ENCODE measurements at regions not wholly inside any gene's neighbourhood (a gene's known extent, or its start where the extent isn't known, plus 50 kb on each side); places are given as distances from the start of the nearest gene placed in this dataset.

- no peak for FAIRE-seq
- TF ChIP-seq POU2F2 (IDR thresholded peaks at IDR 0.05; ENCODE audit: low read depth, low read length) = no peak
- TF ChIP-seq PAX5 (IDR thresholded peaks at IDR 0.05; ENCODE audit: insufficient read depth, low read length, severe bottlenecking) = no peak
- no peak for TF ChIP-seq SPI1 (IDR thresholded peaks at IDR 0.05; ENCODE audit: low read depth, low read length)
- no peak for TF ChIP-seq POLR2A (IDR thresholded peaks at IDR 0.05; ENCODE audit: low read depth, low read length)
- no peak for TF ChIP-seq POLR2AphosphoS5 (IDR thresholded peaks at IDR 0.05; ENCODE audit: low read depth, low read length)
- no peak for TF ChIP-seq TAF1 (IDR thresholded peaks at IDR 0.05; ENCODE audit: low read depth, low read length)
- DNase-seq (ENCODE audit: insufficient read length, low spot score) = no peak
Observed at GRCh38 chr20:52446421-52447224, 255.0 kb upstream of the ZFP64 start.

- no peak for DNase-seq (ENCODE audit: insufficient read length, low spot score)
- FAIRE-seq = no peak
- TF ChIP-seq POU2F2 (IDR thresholded peaks at IDR 0.05; ENCODE audit: low read depth, low read length) (no peak), SPI1 (IDR thresholded peaks at IDR 0.05; ENCODE audit: low read depth, low read length) (no peak), POLR2A (IDR thresholded peaks at IDR 0.05; ENCODE audit: low read depth, low read length) (no peak), POLR2AphosphoS5 (IDR thresholded peaks at IDR 0.05; ENCODE audit: low read depth, low read length) (no peak), TAF1 (IDR thresholded peaks at IDR 0.05; ENCODE audit: low read depth, low read length) (no peak), PAX5 (IDR thresholded peaks at IDR 0.05; ENCODE audit: insufficient read depth, low read length, severe bottlenecking) (no peak)
Observed at GRCh38 chr20:52444455-52444854, 252.9 kb upstream of the ZFP64 start.

GRCh38 chr20:52443874-52444273 lies 252.3 kb upstream of the ZFP64 start:
- TF ChIP-seq POLR2A (IDR thresholded peaks at IDR 0.05; ENCODE audit: low read depth, low read length) (no peak), PAX5 (IDR thresholded peaks at IDR 0.05; ENCODE audit: insufficient read depth, low read length, severe bottlenecking) (no peak), POU2F2 (IDR thresholded peaks at IDR 0.05; ENCODE audit: low read depth, low read length) (no peak), POLR2AphosphoS5 (IDR thresholded peaks at IDR 0.05; ENCODE audit: low read depth, low read length) (no peak), TAF1 (IDR thresholded peaks at IDR 0.05; ENCODE audit: low read depth, low read length) (no peak), SPI1 (IDR thresholded peaks at IDR 0.05; ENCODE audit: low read depth, low read length) (no peak)
- no peak for DNase-seq (ENCODE audit: insufficient read length, low spot score)
- no peak for FAIRE-seq

GRCh38 chr20:52441710-52442109 lies 250.1 kb upstream of the ZFP64 start:
- TF ChIP-seq POLR2A (IDR thresholded peaks at IDR 0.05; ENCODE audit: low read depth, low read length) (no peak), TAF1 (IDR thresholded peaks at IDR 0.05; ENCODE audit: low read depth, low read length) (no peak), POU2F2 (IDR thresholded peaks at IDR 0.05; ENCODE audit: low read depth, low read length) (no peak)
- FAIRE-seq (no peak), DNase-seq (ENCODE audit: insufficient read length, low spot score) (no peak)

- FAIRE-seq (no peak), DNase-seq (ENCODE audit: insufficient read length, low spot score) (no peak)
- no peak for TF ChIP-seq TAF1 (IDR thresholded peaks at IDR 0.05; ENCODE audit: low read depth, low read length)
- TF ChIP-seq POLR2AphosphoS5 (IDR thresholded peaks at IDR 0.05; ENCODE audit: low read depth, low read length) = no peak
- TF ChIP-seq POU2F2 (IDR thresholded peaks at IDR 0.05; ENCODE audit: low read depth, low read length) = no peak
- no peak for TF ChIP-seq POLR2A (IDR thresholded peaks at IDR 0.05; ENCODE audit: low read depth, low read length)
- no peak for TF ChIP-seq SPI1 (IDR thresholded peaks at IDR 0.05; ENCODE audit: low read depth, low read length)
- TF ChIP-seq PAX5 (IDR thresholded peaks at IDR 0.05; ENCODE audit: insufficient read depth, low read length, severe bottlenecking) = no peak
Observed at GRCh38 chr20:52439375-52439774, 247.8 kb upstream of the ZFP64 start.

GRCh38 chr20:52438326-52438963 lies 246.9 kb upstream of the ZFP64 start:
- FAIRE-seq = no peak
- TF ChIP-seq POLR2AphosphoS5 (IDR thresholded peaks at IDR 0.05; ENCODE audit: low read depth, low read length) = no peak
- no peak for TF ChIP-seq SPI1 (IDR thresholded peaks at IDR 0.05; ENCODE audit: low read depth, low read length)
- no peak for TF ChIP-seq PAX5 (IDR thresholded peaks at IDR 0.05; ENCODE audit: insufficient read depth, low read length, severe bottlenecking)
- TF ChIP-seq POU2F2 (IDR thresholded peaks at IDR 0.05; ENCODE audit: low read depth, low read length) = no peak
- TF ChIP-seq TAF1 (IDR thresholded peaks at IDR 0.05; ENCODE audit: low read depth, low read length) = no peak
- TF ChIP-seq POLR2A (IDR thresholded peaks at IDR 0.05; ENCODE audit: low read depth, low read length) = no peak
- no peak for DNase-seq (ENCODE audit: insufficient read length, low spot score)

- DNase-seq (ENCODE audit: insufficient read length, low spot score) (no peak), FAIRE-seq (no peak)
- no peak for TF ChIP-seq POU2F2 (IDR thresholded peaks at IDR 0.05; ENCODE audit: low read depth, low read length)
- TF ChIP-seq SPI1 (IDR thresholded peaks at IDR 0.05; ENCODE audit: low read depth, low read length) = no peak
- no peak for TF ChIP-seq TAF1 (IDR thresholded peaks at IDR 0.05; ENCODE audit: low read depth, low read length)
- TF ChIP-seq POLR2A (IDR thresholded peaks at IDR 0.05; ENCODE audit: low read depth, low read length) = no peak
- no peak for TF ChIP-seq PAX5 (IDR thresholded peaks at IDR 0.05; ENCODE audit: insufficient read depth, low read length, severe bottlenecking)
- no peak for TF ChIP-seq POLR2AphosphoS5 (IDR thresholded peaks at IDR 0.05; ENCODE audit: low read depth, low read length)
Observed at GRCh38 chr20:52434453-52434852, 242.9 kb upstream of the ZFP64 start.

GRCh38 chr20:52434041-52434425 lies 242.5 kb upstream of the ZFP64 start:
- DNase-seq (ENCODE audit: insufficient read length, low spot score) (no peak), FAIRE-seq (no peak)
- no peak for TF ChIP-seq TAF1 (IDR thresholded peaks at IDR 0.05; ENCODE audit: low read depth, low read length)
- no peak for TF ChIP-seq POLR2A (IDR thresholded peaks at IDR 0.05; ENCODE audit: low read depth, low read length)
- no peak for TF ChIP-seq PAX5 (IDR thresholded peaks at IDR 0.05; ENCODE audit: insufficient read depth, low read length, severe bottlenecking)
- TF ChIP-seq POU2F2 (IDR thresholded peaks at IDR 0.05; ENCODE audit: low read depth, low read length) = no peak
- no peak for TF ChIP-seq SPI1 (IDR thresholded peaks at IDR 0.05; ENCODE audit: low read depth, low read length)
- no peak for TF ChIP-seq POLR2AphosphoS5 (IDR thresholded peaks at IDR 0.05; ENCODE audit: low read depth, low read length)

GRCh38 chr20:52433326-52434040 lies 241.9 kb upstream of the ZFP64 start:
- DNase-seq (ENCODE audit: insufficient read length, low spot score) = no peak
- no peak for FAIRE-seq
- TF ChIP-seq PAX5 (IDR thresholded peaks at IDR 0.05; ENCODE audit: insufficient read depth, low read length, severe bottlenecking) = no peak
- no peak for TF ChIP-seq POLR2A (IDR thresholded peaks at IDR 0.05; ENCODE audit: low read depth, low read length)
- TF ChIP-seq POU2F2 (IDR thresholded peaks at IDR 0.05; ENCODE audit: low read depth, low read length) = no peak
- TF ChIP-seq SPI1 (IDR thresholded peaks at IDR 0.05; ENCODE audit: low read depth, low read length) = no peak
- TF ChIP-seq POLR2AphosphoS5 (IDR thresholded peaks at IDR 0.05; ENCODE audit: low read depth, low read length) = no peak
- TF ChIP-seq TAF1 (IDR thresholded peaks at IDR 0.05; ENCODE audit: low read depth, low read length) = no peak
